GM19463 (cell line): ENCODE measurements at regions not wholly inside any gene's neighbourhood (a gene's known extent, or its start where the extent isn't known, plus 50 kb on each side); places are given as distances from the start of the nearest gene placed in this dataset.

Experiments used
- ATAC-seq: cut with Tn5 transposase; IDR thresholded peaks from one replicate; pipeline ENCODE4 v1.9.1; 2021; ENCODE audit warnings: mild to moderate bottlenecking, moderate library complexity; ENCODE audit not compliant: unreplicated experiment

DNA sequence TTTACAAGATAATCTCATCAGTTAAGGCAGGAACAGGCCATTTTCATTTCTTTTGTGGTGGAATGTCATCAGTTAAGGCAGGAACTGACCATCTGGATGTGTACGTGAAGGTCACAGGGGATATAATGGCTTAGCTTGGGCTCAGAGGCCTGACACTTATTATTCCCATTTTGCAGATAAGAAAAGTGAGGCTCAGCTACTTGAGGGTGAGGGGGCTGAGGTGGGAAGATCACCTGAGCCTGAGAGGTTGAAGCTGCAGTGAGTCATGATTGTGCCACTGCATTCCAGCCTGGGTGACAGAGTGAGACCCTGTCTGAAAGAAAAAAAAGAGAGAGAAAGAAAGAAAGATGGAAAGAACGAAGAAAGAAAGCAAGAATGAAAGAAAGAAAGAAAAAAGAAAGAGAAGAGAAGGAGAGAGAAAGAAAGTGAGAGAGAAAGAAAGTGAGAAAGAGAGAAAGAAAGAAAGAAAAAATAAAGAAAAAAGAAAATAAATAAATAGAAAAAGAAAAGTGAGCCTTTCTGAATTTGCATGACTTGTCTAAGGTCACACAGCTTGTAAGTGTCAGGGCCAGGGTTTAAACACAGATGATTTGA lies 142.0 kb downstream of the TMEM30B start:
- ATAC-seq, result no peak

DNA sequence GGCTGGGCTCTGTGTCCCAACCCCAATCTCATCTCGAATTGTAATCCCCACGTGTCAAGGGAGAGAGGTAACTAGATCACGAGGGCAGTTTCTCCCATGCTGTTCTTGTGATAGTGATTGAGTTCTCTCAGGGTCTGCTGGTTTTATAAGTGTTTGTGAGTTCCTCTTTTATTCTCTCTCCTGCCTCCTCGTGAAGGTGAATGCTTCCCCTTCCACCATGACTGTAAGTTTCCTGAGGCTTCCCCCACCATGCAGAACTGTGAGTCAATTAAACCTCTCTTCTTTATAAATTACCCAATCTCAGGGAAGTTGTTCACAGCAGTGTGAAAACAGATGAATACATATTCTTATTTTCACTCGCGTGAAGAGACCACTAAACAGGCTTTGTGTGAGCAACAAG lies 148.2 kb downstream of the TMEM30B start:
- ATAC-seq, result no peak

- no peak for ATAC-seq
Observed at GRCh38 chr14:61132336-61132735, 148.8 kb downstream of the TMEM30B start.

DNA sequence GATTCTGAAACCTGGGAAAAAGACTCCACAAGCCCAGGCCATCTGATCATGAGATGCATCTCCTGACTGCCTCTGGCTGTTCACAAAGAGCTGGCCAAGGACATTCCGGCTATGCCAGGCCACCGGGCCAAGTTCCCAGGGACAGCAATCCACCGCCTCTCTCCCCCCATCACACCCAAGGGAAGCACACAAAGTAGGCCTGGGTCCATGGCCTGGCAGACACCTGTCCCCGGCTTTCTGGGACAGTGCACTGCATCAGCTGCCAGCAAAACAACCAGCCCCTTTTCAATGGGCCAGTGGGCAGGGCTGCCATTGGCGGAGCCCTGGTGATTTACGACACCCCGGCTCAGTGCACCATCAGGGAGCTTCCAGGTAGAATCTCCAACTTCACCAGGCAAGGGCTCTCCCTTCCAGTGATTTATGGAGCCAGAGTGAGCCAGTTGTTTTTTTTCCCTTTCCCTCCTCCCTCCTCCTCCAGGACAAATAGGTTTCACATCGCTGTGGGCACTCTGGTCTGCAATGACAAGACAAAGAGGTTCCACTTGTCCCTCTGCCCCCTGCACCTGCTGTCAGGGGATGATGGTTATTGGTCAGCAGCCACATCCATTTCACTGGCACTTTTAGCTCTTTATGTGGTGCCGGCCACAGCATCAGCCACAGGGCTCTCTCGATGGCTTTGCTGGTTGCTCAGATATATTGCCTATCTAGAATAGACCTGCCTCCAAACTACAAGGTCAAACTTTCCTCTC lies 149.6 kb downstream of the SLC38A6 start:
- ATAC-seq, result no peak

DNA sequence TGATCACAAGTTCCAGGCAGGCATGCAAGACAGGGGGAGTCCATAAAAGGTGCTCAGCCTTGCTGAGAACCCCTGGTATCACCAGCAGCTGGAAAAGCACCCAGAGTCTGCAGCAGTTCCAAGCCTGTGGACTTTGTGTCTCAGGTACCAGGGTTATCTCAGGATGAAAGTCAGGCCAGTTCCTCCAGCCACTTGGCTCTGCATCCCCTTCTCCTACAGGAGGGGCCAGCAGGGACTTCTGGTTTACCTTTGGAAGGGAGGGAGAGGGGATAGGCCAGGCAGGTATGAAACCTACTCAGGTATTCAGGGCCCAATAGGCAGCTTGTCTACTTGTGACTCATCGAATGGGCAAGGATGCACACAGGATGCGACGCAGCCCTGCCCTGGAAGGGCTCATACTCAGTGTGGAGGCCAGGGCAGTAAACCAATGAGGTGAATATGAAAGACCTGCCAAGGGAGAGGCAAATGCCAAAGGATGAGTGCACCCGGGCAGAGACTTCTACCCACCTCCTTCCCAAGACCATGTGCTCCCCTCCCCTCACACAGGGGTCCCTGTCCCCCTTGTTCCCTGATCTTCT lies 148.2 kb downstream of the SLC38A6 start:
- ATAC-seq, result no peak

DNA sequence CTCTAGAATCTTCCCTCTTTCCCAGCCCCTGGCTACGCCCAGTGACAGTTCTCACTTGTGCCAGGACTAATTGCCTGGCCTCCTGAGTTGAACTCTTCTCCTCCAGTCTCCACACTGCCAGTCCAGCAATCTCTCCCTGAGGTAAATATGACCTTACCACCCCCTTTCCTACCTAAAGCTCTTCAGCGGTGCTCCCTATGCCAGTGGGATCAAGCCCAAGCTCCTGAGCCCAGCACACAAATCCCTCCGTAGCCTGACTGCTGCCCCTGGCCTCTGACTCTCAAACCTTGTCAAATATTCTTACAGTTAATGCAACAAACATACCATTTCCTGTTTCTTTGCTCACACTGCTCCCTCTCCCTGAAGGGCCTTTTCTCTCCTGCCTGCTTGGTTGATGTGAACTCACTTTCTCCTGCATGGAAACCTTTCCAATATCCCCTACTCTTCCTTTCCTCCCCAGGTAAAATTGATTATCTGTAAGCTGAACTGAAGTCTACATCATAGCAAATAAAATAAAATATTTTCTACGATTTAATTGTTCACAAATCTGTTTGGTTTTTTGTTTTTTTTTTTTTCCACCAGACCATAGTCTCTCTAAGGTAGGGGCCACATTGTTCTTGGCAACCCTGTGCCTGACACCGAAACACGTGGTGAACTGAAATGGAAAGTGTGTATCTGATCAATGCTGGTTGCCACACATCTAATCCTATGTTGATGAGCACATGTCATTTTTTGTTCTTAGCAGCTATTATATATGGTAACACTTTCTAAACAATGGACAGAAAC lies 147.5 kb downstream of the SLC38A6 start:
- no peak for ATAC-seq

GRCh38 chr14:61126603-61127498 lies 145.8 kb downstream of the SLC38A6 start:
- no peak for ATAC-seq

GRCh38 chr14:61125867-61126572 lies 145.0 kb downstream of the SLC38A6 start:
- no peak for ATAC-seq

GRCh38 chr14:61125041-61125866 lies 144.2 kb downstream of the SLC38A6 start:
- ATAC-seq, result no peak

GRCh38 chr14:61122862-61123261 lies 141.8 kb downstream of the SLC38A6 start:
- ATAC-seq, result no peak

DNA sequence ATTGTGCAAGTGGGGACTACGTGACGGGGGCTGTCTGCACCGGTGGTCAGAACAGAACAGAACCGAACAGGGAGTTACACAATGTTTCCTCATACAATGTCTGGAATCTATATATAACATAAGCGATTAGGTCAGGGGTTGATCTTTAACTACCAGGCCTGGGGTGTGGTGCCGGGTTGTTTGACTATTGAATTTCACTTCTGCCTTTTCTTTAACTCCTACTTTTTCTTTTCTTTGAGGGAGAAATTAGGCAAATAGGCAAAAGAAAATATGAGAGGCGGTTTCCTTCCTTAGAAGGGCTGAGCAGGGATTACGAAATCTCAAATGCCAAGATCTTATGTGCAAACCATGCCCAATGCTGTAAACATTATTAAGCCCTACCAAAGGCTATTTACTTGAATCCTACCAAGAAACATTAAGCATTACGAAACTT lies 140.3 kb downstream of the SLC38A6 start:
- peak; percentile 61 for ATAC-seq

DNA sequence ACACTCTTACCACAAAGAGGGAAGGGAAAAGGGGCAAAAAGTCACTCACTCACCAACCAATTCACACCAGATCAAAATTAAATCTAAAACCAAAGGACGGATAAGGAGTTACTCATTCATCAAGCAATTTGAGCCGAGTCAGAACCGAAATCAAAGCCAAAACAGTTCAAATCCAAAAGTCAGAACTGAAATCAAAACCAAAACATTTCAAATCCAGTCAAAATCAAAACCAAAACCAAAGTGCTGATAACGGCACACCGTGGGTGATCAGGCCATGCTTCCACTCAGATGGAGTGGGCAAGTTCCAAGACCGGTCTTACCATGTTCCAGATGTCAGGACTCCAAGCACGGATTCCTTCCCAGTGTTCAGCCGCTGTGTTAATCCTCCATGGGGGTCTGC lies 139.5 kb downstream of the SLC38A6 start:
- ATAC-seq, result no peak

DNA sequence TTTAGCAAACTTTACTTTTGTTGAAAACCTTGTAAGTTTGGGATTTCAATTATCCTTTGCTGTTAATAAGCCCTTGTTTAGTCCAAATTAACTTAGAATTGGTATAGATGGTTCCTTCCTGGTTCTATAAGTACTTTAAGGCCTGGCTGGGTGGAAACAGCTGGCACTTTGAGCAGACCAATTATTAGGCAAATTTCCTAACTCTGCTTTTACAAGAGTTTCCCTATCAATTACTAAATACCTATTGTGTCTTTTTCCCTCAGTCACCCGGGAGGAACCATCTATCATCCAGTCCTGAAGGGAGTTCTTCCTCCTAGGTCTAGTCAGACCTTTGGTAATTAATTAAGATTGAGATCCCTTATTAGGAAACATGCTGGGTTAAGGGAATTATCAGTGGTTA lies 138.0 kb downstream of the SLC38A6 start:
- no peak for ATAC-seq

DNA sequence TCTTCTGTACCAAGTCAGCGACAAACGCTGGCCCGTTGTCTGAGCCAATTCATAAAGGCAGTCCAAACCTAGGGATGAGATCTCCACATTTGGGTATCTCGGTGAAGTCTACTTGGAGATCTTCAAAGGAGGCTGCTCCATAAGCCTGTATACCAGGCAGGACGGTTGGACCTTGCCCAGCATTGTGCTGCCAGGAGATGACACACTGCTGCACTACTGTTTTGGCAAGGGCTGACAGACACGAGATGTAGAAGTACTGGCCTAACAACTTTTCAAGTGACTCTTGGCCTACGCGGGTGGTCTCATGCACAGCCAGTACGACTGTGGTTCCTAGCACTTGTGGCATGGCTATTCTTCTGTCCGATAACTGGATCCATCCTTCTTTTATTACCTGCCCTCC lies 135.3 kb downstream of the SLC38A6 start:
- no peak for ATAC-seq

GRCh38 chr14:61113561-61114225 lies 132.6 kb downstream of the SLC38A6 start:
- no peak for ATAC-seq

DNA sequence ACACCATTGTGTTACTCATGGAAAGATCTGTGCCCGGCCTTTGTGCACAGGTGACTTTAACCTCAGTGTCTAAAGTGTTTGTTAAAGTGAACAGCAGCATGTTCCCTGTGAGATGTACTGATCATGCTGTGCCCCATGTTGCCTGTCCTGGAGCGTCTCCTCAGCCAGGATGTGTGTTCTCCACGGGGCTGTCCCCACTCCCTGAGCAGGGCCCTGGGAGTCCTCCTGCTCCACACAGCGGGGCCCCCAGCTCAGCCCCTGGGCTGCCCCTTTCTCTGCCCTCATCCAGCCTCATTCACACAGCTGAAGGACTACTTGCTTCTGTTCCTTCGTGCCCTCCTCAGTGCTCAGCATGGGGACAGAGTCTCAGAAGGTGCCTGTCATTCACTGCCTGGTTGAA lies 131.5 kb downstream of the SLC38A6 start:
- no peak for ATAC-seq

DNA sequence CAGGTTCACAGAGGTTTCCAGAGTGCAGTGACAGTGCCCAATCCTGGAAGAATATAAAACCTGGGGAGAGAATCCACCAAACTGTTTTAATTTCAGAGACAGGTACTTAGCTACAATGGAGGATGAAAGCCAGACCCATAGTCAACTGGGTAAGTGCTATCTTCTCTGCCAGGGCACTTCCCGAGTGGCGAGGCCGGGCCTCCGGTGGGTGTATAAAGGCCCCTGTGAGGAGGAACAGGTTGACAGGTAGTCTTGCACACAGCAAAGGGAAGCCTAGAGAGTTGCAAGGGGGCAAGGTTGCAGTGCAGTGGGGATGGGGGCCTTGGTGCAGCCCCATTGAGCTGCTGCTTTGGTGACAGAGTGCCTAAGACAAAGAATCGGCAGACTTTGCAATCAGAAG lies 130.7 kb downstream of the SLC38A6 start:
- no peak for ATAC-seq

DNA sequence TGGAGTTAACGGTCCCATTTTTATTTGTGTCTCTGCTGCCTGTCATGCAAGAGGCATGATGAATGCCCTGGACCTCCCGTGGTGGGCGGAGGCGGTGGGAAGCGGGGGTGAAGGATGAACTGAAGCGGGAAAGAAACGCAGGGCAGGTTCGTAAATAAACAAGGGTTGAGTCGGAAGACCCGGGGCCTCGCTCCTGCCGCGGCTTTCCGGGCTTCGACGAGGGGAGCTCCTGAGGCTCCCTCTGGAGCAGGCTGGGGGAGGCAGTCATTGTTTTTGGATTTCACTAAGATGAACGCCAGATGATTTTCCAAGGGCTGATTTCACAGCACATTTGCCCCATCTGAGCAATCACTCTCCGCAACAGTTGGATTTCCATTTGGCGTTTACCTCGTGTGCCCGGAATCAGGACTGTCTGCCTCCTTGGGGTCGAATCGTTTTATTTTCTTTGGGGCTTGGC lies 130.2 kb downstream of the SLC38A6 start:
- ATAC-seq, result no peak
